ENCODE measurements at regions not wholly inside any gene's neighbourhood (a gene's known extent, or its start where the extent isn't known, plus 50 kb on each side); places are given as distances from the start of the nearest gene placed in this dataset.

DNA sequence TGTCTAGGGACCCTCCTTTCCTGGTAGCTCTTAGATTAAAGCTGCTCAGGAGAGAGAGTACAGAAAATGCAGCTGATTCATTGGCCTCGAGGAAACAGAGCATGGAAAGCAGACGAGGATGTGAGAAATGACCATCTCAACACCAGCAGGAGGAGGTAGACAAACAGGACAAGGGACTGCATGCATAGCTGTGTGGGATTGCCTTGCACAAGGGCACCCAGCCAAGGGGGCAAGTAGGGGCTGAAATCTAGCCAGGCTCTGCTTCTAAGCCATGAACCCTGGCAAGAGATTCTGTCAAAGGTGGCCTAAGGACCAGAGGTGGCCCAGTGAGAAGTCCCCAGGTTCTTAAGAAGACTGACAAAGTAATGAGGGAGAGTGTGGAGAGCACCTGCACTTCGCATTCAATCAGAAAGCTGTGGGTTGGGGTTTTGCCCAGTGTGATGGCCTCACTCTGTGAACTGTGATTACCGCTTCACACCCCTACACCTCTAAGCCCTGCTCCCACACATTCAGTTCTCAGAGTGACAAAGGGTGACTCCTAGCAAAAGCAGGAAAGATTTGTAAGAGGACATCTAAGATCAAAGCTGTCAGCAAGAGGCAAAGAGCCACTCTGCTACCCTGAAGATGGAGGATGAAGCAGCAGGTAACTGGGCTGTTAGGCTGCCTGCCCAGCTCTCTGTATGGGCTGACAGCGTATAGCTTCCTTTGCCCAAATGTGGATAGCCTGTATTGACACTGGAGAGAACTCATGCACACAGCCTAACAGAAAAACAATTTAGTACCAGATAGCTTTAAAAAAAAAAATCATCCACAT lies 151.3 kb upstream of the PELI1 start:
- no peaks in the 10 kb centered on the region for H3K27me3 ChIP-seq (replicated peaks in 1 of 4; ENCODE audit: control insufficient read depth in 3 of 4, extremely low read depth in 1 of 4, insufficient read depth in 3 of 4, low read length in 3 of 4)
- 88% methylated on average over 5 of the region's 5 CpGs; no CpG with 5 or more reads in 1 of the 2 experiments for WGBS, 2 experiments (ENCODE audit: extremely low coverage in 1 of 2, insufficient coverage in 1 of 2, insufficient read length in 1 of 2, insufficient replicate concordance in 2 of 2, low coverage in 1 of 2, low lambda C conversion rate in 2 of 2, missing lambda C conversion rate in 1 of 2)

More for the DNA sequence above, 151.3 kb upstream of the PELI1 start:
- Histone ChIP-seq H3K79me2 (ENCODE audit: control insufficient read depth in 1 of 2, insufficient read depth in 2 of 2, low read length in 2 of 2) (no peaks in the 10 kb centered on the region), H2BK15ac (ENCODE audit: low read length) (no peak overlapping the region), H2BK120ac (replicated peaks; ENCODE audit: low read depth, low read length) (no peak overlapping the region), H3K9ac (replicated peaks in 1 of 4; ENCODE audit: extremely low read depth in 1 of 4, low read depth in 3 of 4, low read length in 3 of 4) (no peak overlapping the region), H2AFZ (ENCODE audit: low read length) (no peak overlapping the region), H3K4me3 (ENCODE audit: extremely low read depth in 1 of 4, insufficient read depth in 2 of 4, low read depth in 3 of 4, low read length in 4 of 4) (no peak overlapping the region), H3K36me3 (ENCODE audit: control insufficient read depth in 2 of 4, insufficient read depth in 4 of 4, low read length in 3 of 4) (peaks cover 0 to 5% (median 0%) of the 10 kb centered on the region in 4 experiments; a peak in 1 of 8 replicates), H4K91ac (replicated peaks; ENCODE audit: insufficient read length, low read length) (no peak overlapping the region), H3K18ac (ENCODE audit: extremely low read depth, low read length) (no peak overlapping the region), H4K8ac (ENCODE audit: extremely low read depth, insufficient read depth, low read length) (no peak overlapping the region), H3K23me2 (ENCODE audit: low read depth, low read length) (no peaks in the 10 kb centered on the region), H2AK5ac (ENCODE audit: low read depth, low read length) (no peak overlapping the region), H3K14ac (ENCODE audit: insufficient read length) (no peak overlapping the region), H2BK5ac (ENCODE audit: low read depth, low read length) (no peak overlapping the region), H3K79me1 (ENCODE audit: low read depth, low read length) (no peaks in the 10 kb centered on the region), H4K20me1 (replicated peaks in 1 of 2; ENCODE audit: control insufficient read depth in 1 of 2, insufficient read depth in 2 of 2, low read length in 2 of 2) (peaks cover 0 to 2% of the 10 kb centered on the region in 2 experiments), H3K4me2 (ENCODE audit: insufficient read depth in 1 of 2, low read depth in 2 of 2, low read length in 2 of 2) (no peak overlapping the region), H3K4ac (replicated peaks; ENCODE audit: insufficient read length, low read depth, low read length) (no peak overlapping the region), H3K4me1 (replicated peaks in 1 of 4; ENCODE audit: control insufficient read depth in 3 of 4, insufficient read depth in 4 of 4, low read length in 3 of 4) (no peaks in the 10 kb centered on the region), H4K5ac (ENCODE audit: insufficient read length, low read depth, low read length) (no peak overlapping the region), H3K27ac (ENCODE audit: low read depth, low read length) (no peak overlapping the region), H2BK12ac (ENCODE audit: low read depth, low read length) (no peak overlapping the region), H3K9me3 (ENCODE audit: insufficient read depth in 2 of 2, low read depth in 1 of 2, low read length in 1 of 2) (no peaks in the 10 kb centered on the region), H3K56ac (replicated peaks; ENCODE audit: insufficient read length, low read depth, low read length) (no peak overlapping the region), H3K23ac (ENCODE audit: insufficient read length) (no peak overlapping the region), H2BK20ac (ENCODE audit: low read length) (no peak overlapping the region)
- TF ChIP-seq KDM4A (IDR thresholded peaks at IDR 0.05; ENCODE audit: low read depth, low read length, severe bottlenecking): no peak
- no peak for TF ChIP-seq NRF1 (IDR thresholded peaks at IDR 0.05; ENCODE audit: low read depth, low read length)
- no peak for TF ChIP-seq CEBPB (IDR thresholded peaks at IDR 0.05; ENCODE audit: low read depth, low read length)
- TF ChIP-seq JUN (IDR thresholded peaks at IDR 0.05; ENCODE audit: low read depth, low read length): no peak
- no peak for TF ChIP-seq YY1 (IDR thresholded peaks at IDR 0.05; ENCODE audit: low read depth, low read length)
- no peak for TF ChIP-seq RBBP5 (IDR thresholded peaks at IDR 0.05; ENCODE audit: borderline replicate concordance, low read depth, low read length)
- no peak for TF ChIP-seq PHF8 (conservative IDR thresholded peaks at IDR 0.05; ENCODE audit: low read depth, low read length)
- TF ChIP-seq CHD2 (IDR thresholded peaks at IDR 0.05; ENCODE audit: low read length): no peak
- no peak for TF ChIP-seq TEAD4 (IDR thresholded peaks at IDR 0.05; ENCODE audit: low read depth, low read length)
- TF ChIP-seq HDAC2 (IDR thresholded peaks at IDR 0.05; ENCODE audit: borderline replicate concordance in 1 of 2, low read depth in 2 of 2, low read length in 2 of 2): no peak
- no peak for TF ChIP-seq TAF1 (IDR thresholded peaks at IDR 0.05; ENCODE audit: low read depth, low read length)
- ChIA-PET CTCF (ENCODE audit: partially characterized antibody) (interaction anchor here (0.6 to 2.1 kb wide), 8 partner anchors 9 to 246 kb away, joined by 3 to 8 read pairs (median 4); no protein-coding TSS in a partner anchor), POLR2A (ENCODE audit: partially characterized antibody) (interaction anchor here (0.6 to 3.7 kb wide), 6 partner anchors 9 to 33 kb away, joined by 3 to 19 read pairs (median 4); no protein-coding TSS in a partner anchor)
- FAIRE-seq: no peak
- DNase-seq (ENCODE audit: low read depth in 1 of 2, low spot score in 2 of 2): no peak

Measured in H1 (cell line).